Islet precursor cell (in vitro differentiated cells): ENCODE measurements at regions not wholly inside any gene's neighbourhood (a gene's known extent, or its start where the extent isn't known, plus 50 kb on each side); places are given as distances from the start of the nearest gene placed in this dataset.
"Not testable (repeated sequence)": the region's sequence is repeated elsewhere in the genome, so short reads cannot be mapped to it uniquely, and the experiment has no call there.

Source experiments
- DNase-seq: peaks from one replicate; pipeline ENCODE4 v3.0.0-alpha.2; 2018

- DNase-seq: not testable (repeated sequence)
Measured at GRCh38 chr5:21274361-21274760, 1286.4 kb upstream of the CDH18 start.

DNA sequence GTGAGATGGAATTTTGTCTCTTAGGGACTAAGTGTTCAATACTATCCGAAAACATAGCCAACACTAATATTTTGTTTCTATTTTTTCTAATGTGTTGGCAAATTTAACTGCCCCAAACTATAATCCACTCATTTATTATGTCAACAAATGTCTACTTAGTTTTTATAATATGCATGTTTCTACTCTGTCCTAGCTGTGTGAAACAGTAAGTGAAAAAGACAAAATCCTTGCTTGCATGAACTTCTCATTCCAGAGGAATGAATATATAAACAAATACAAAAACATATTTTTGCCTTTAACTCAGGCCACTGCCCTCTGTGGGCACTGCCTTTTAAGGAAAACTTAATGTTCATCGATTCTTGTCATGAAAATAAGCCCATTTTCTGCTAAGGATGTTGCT is 1275.4 kb upstream of the CDH18 start:
- no peak for DNase-seq

DNA sequence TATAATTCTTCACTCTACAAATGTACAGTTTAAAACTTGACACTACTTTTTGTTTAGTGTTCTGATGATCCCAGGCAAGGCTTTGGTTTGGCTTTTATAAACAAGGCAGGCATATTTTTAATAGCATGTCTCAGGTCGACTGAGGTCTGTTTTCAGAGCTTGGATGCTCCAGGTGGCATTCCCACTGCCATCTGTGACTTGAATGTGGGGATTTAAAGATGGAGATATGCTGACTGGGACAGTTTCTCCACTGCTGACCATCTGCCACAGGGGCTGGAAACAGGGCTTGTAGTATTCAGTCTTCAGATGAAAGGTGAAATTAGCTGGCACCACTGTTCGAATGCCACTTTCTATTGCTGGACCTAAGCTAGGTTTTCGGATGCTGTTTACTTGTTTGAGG is 1266.2 kb upstream of the CDH18 start:
- DNase-seq: no peak

DNA sequence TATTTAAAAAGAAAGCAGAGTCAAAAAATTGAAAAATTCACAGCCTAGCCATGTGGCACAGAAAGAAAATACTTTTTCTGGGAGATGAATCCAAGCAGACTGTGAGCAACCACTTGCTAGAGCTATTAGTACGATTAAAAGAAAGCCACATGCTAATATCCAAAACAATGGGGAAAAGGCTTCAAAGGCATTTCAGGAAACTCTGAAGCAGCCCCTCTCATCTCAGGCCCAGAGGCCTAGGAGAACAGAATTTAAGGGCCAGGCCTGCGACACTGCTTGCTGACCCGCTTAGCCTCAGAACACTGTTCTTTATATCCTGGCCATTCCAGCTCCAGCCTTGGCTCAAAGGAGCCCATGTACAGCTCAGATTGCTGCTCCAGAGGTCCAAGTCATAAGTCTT is 1257.0 kb upstream of the CDH18 start:
- DNase-seq: no peak

DNA sequence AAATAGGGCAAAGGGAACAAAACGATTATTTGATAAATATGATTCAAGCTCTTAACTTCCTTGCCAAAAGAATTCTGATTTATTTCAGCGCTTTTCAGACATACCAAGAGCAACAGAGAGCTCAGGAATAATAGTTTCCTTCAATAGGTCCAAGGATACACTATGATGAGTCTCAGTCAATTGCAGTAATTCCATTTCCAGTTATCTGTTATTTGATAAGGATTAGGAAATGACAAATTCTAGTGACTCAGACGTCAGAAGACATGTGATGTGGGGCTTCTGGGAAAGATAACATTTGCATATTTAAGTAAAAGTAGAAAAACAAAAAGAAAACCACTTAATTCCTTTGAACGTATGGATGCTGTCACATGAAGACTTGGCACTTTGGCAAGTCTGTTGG is 1250.8 kb upstream of the CDH18 start:
- DNase-seq: no peak

- no peak for DNase-seq
Measured at GRCh38 chr5:21237461-21237860, 1249.5 kb upstream of the CDH18 start.

- DNase-seq: no peak
Measured at GRCh38 chr5:21236971-21237427, 1249.0 kb upstream of the CDH18 start.

- DNase-seq: no peak
Measured at GRCh38 chr5:21236104-21236503, 1248.1 kb upstream of the CDH18 start.

DNA sequence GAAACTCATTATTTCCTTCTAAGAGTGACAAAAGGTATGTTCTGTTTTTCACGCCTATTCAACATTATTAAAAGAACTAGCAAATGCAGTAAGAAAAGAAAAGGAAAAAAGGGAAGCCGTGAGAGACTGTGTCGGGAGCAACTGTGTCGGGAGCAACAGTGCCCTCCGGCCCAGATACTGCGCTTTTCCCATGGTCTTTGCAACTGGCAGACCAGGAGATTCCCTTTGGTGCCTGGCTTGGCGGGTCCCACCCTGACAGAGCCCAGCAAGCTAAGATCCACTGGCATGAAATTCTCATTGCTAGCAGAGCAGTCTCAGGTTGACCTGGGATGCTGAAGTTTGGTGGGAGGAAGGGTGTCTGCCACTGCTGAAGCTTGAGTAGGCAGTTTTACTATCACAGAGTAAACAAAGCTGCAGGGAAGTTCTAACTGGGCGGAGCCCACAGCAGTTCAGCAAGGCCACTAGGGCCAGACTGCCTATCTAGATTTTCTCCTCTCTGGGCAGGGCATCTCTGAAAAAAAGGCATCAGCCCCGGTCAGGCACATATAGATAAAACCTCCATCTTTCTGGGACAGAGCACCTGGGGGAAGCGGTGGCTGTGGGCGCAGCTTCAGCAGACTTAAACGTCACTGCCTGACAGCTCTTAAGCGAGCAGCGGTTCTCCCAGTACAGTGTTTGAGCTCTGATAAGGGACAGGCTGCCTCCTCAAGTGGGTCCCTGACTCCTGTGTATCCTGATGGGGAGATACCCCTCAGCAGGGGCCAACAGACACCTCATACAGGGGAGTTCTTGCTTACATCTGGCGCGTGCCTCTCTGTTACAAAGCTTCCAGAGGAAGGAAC is 1237.4 kb upstream of the CDH18 start:
- DNase-seq: peak; percentile 54

DNA sequence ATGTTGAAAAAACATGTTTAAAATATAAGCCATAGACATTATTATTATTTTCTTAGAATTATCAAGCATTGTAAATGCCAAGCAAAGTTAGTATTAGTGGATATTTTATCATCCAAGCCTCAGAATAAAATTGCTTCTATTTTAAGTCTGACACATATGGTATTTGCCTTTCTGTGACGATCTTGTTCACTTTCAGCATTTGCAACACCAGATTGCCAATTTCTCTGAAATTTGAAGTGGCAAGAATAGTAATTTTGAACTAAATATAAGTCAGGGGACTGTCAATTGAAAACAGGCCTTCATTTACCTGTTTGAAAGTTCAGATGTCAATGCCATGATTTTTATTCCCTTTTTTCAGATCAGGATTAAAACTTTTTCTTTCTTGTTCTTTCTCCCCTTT is 1233.6 kb upstream of the CDH18 start:
- DNase-seq: no peak

- no peak for DNase-seq
Measured at GRCh38 chr5:21219966-21220365, 1232.0 kb upstream of the CDH18 start.

DNA sequence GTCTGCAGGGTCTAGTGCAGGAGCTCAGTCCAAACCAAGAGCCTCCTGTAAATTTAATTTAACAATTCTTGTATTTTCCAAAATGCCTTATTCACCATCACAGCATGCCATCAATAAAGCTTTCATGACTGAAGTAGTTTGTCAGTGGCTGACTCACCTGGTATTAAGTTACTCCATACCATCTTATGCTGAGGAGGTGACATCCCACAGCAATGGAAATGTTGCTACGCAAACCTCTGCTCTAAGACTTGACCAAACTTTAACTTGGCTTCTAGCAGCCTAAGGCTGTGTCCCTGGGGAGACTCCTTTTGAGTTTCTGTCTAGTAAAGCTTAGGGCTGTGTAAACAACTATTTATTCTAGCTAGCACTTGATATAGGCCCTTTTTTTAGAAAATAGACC is 1231.3 kb upstream of the CDH18 start:
- no peak for DNase-seq

- no peak for DNase-seq
Measured at GRCh38 chr5:21212026-21212425, 1224.0 kb upstream of the CDH18 start.

GRCh38 chr5:21209409-21209808 is 1221.4 kb upstream of the CDH18 start:
- DNase-seq: no peak

- no peak for DNase-seq
Measured at GRCh38 chr5:21199087-21199486, 1211.1 kb upstream of the CDH18 start.

DNA sequence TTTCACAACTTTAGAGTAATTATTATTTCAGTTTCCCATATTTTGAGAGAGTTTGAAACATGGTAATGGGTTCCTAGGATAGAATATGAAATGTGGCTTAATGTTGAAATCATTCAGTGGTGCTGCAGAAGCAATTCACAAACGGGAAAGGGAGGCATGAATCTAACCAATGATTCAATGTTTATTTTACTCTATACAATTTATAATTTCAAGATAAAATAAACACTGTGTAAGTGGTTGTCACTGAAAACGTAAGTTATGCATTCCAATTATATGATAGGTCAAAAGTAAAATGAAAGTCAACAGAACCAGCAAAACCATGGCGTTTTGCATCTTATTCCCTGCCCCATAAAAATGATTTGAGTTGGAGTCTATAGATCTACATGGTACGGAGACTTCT is 1207.1 kb upstream of the CDH18 start:
- no peak for DNase-seq

DNA sequence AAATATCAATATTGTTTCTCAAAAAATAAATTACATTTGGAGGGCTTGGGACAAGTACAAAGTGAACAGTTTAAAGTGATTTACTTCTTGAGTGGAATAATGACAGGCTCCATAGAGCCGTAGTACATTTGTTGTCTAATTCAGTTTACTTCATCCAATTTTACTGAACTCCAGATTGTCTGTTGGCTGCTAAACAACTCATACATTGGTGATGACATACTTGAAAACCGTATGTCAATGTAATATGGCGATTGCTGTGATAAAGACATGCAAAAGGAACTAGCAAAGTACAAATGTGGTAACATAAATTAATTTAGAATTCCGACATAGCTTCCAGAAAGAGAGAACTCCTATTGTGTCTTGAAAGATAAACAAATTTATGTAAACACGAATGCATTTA is 1197.5 kb upstream of the CDH18 start:
- no peak for DNase-seq

DNA sequence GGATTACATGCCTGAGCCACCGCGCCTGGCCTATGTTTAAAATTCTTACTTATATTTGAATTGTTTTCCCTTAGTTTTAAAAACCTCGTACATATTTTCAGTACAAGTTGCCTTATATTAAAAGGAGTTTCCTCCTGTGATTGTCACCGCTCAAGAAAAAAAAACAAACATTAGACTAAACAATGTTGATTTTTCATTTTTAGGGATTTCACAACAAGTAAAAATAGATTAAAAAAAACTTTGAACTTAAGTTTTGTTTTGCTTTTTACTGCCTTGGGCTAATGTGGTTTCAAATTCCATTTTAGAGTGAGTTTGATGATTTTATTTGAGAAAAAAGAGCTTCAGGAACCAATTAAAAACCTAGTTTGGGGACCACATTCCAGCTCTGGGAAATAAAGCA is 1196.6 kb upstream of the CDH18 start:
- DNase-seq: no peak

- no peak for DNase-seq
Measured at GRCh38 chr5:21181609-21182125, 1193.7 kb upstream of the CDH18 start.

- DNase-seq: no peak
Measured at GRCh38 chr5:21173526-21173925, 1185.5 kb upstream of the CDH18 start.

DNA sequence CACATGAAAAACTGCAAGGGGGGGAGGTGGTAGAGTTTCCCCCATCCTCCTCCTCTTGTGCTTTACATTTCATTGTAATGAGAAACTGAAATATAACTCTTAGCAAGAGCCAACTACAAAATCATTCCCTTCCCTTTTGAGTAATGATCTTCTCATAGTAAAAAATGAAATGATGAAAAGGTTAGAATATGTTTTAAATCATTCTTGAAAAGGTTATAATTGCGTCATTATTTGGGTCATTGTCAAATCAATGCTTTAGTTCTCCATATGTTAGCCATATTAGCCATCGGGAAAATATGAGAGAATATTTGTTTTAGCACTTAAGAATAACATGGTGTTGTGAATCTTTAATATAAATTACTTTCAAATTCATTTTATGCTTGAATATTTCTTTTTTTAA is 1185.0 kb upstream of the CDH18 start:
- no peak for DNase-seq

GRCh38 chr5:21171038-21171437 is 1183.0 kb upstream of the CDH18 start:
- no peak for DNase-seq

- DNase-seq: no peak
Measured at GRCh38 chr5:21168557-21168956, 1180.6 kb upstream of the CDH18 start.

DNA sequence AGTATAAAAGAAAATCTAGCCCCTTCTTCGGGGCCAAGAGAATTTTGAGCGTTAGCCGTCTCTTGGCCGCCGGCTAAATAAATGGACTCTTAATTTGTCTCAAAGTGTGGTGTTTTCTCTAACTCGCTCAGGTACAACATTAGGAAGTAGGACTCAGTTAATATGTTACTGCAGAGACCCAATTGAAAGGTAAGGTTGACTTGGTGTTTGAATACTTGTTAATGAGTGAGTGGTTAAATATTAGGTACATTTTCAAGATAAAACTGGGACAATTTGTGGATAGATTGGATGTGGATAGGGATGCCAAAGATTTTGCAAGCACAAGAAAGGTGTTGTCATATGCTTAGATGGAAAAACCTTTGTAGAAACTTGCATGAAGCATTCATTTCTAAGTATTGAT is 1177.3 kb upstream of the CDH18 start:
- no peak for DNase-seq

GRCh38 chr5:21164425-21164824 is 1176.4 kb upstream of the CDH18 start:
- DNase-seq: no peak
